ENCODE measurements at regions not wholly inside any gene's neighbourhood (a gene's known extent, or its start where the extent isn't known, plus 50 kb on each side); places are given as distances from the start of the nearest gene placed in this dataset.

- Histone ChIP-seq H3K36me3 (ENCODE audit: control insufficient read depth, insufficient read depth, low read length) (no peaks in the 10 kb centered on the region), H3K27me3 (ENCODE audit: control insufficient read depth, insufficient read depth, low read length) (no peaks in the 10 kb centered on the region), H3K27ac (ENCODE audit: low read length) (no peak overlapping the region), H3K4me1 (ENCODE audit: control insufficient read depth, insufficient read depth, low read length) (no peaks in the 10 kb centered on the region), H3K4me3 (ENCODE audit: low read length) (no peak overlapping the region), H3K9me3 (replicated peaks; ENCODE audit: control insufficient read depth, low read depth, low read length) (no peaks in the 10 kb centered on the region)
- DNase-seq, result no peak
- WGBS (ENCODE audit: insufficient coverage), result no CpG with 5 or more reads among the region's 1 CpG
Measured at GRCh38 chr5:105274079-105274478, 1711.5 kb upstream of the NUDT12 start.

GRCh38 chr5:105263515-105263914 is 1700.9 kb upstream of the NUDT12 start:
- no peaks in the 10 kb centered on the region for H3K9me3 ChIP-seq (replicated peaks; ENCODE audit: control insufficient read depth, low read depth, low read length)
- no CpG with 5 or more reads among the region's 1 CpG for WGBS (ENCODE audit: insufficient coverage)
- H3K4me3 ChIP-seq (ENCODE audit: low read length), result no peak overlapping the region
- H3K27ac ChIP-seq (ENCODE audit: low read length), result no peak overlapping the region
- H3K36me3 ChIP-seq (ENCODE audit: control insufficient read depth, insufficient read depth, low read length), result no peaks in the 10 kb centered on the region
- no peak for DNase-seq
- no peaks in the 10 kb centered on the region for H3K4me1 ChIP-seq (ENCODE audit: control insufficient read depth, insufficient read depth, low read length)
- no peaks in the 10 kb centered on the region for H3K27me3 ChIP-seq (ENCODE audit: control insufficient read depth, insufficient read depth, low read length)

- no peaks in the 10 kb centered on the region for H3K27me3 ChIP-seq (ENCODE audit: control insufficient read depth, insufficient read depth, low read length)
- WGBS (ENCODE audit: insufficient coverage), result 87% methylated on average over 3 of the region's 5 CpGs
- H3K36me3 ChIP-seq (ENCODE audit: control insufficient read depth, insufficient read depth, low read length), result no peaks in the 10 kb centered on the region
- no peak for DNase-seq
- no peak overlapping the region for H3K4me3 ChIP-seq (ENCODE audit: low read length)
- no peak overlapping the region for H3K27ac ChIP-seq (ENCODE audit: low read length)
- H3K9me3 ChIP-seq (replicated peaks; ENCODE audit: control insufficient read depth, low read depth, low read length), result no peaks in the 10 kb centered on the region
- H3K4me1 ChIP-seq (ENCODE audit: control insufficient read depth, insufficient read depth, low read length), result no peaks in the 10 kb centered on the region
Measured at GRCh38 chr5:105259581-105260217, 1697.1 kb upstream of the NUDT12 start.

GRCh38 chr5:105238561-105238960 is 1676.0 kb upstream of the NUDT12 start:
- DNase-seq, result no peak
- Histone ChIP-seq H3K27ac (ENCODE audit: low read length) (no peak overlapping the region), H3K27me3 (ENCODE audit: control insufficient read depth, insufficient read depth, low read length) (no peaks in the 10 kb centered on the region), H3K4me3 (ENCODE audit: low read length) (no peak overlapping the region), H3K36me3 (ENCODE audit: control insufficient read depth, insufficient read depth, low read length) (no peaks in the 10 kb centered on the region), H3K4me1 (ENCODE audit: control insufficient read depth, insufficient read depth, low read length) (no peaks in the 10 kb centered on the region), H3K9me3 (replicated peaks; ENCODE audit: control insufficient read depth, low read depth, low read length) (no peaks in the 10 kb centered on the region)
- no CpG with 5 or more reads among the region's 3 CpGs for WGBS (ENCODE audit: insufficient coverage)

- Histone ChIP-seq H3K27me3 (ENCODE audit: control insufficient read depth, insufficient read depth, low read length) (no peaks in the 10 kb centered on the region), H3K9me3 (replicated peaks; ENCODE audit: control insufficient read depth, low read depth, low read length) (no peaks in the 10 kb centered on the region), H3K4me1 (ENCODE audit: control insufficient read depth, insufficient read depth, low read length) (no peaks in the 10 kb centered on the region), H3K27ac (ENCODE audit: low read length) (no peak overlapping the region), H3K36me3 (ENCODE audit: control insufficient read depth, insufficient read depth, low read length) (no peaks in the 10 kb centered on the region), H3K4me3 (ENCODE audit: low read length) (no peak overlapping the region)
- no peak for DNase-seq
- 57% methylated on average over 1 of the region's 4 CpGs for WGBS (ENCODE audit: insufficient coverage)
Measured at GRCh38 chr5:105230516-105231157, 1668.0 kb upstream of the NUDT12 start.

- H3K4me1 ChIP-seq (ENCODE audit: control insufficient read depth, insufficient read depth, low read length), result no peaks in the 10 kb centered on the region
- DNase-seq, result no peak
- H3K4me3 ChIP-seq (ENCODE audit: low read length), result no peak overlapping the region
- H3K36me3 ChIP-seq (ENCODE audit: control insufficient read depth, insufficient read depth, low read length), result no peaks in the 10 kb centered on the region
- H3K27me3 ChIP-seq (ENCODE audit: control insufficient read depth, insufficient read depth, low read length), result no peaks in the 10 kb centered on the region
- no peak overlapping the region for H3K27ac ChIP-seq (ENCODE audit: low read length)
- no peaks in the 10 kb centered on the region for H3K9me3 ChIP-seq (replicated peaks; ENCODE audit: control insufficient read depth, low read depth, low read length)
- 43% methylated on average over 1 of the region's 1 CpG for WGBS (ENCODE audit: insufficient coverage)
Measured at GRCh38 chr5:105218018-105218417, 1655.4 kb upstream of the NUDT12 start.

GRCh38 chr5:105213078-105213477 is 1650.5 kb upstream of the NUDT12 start:
- no peak overlapping the region for H3K4me3 ChIP-seq (ENCODE audit: low read length)
- no peak for DNase-seq
- H3K9me3 ChIP-seq (replicated peaks; ENCODE audit: control insufficient read depth, low read depth, low read length), result no peaks in the 10 kb centered on the region
- no peaks in the 10 kb centered on the region for H3K36me3 ChIP-seq (ENCODE audit: control insufficient read depth, insufficient read depth, low read length)
- no peaks in the 10 kb centered on the region for H3K27me3 ChIP-seq (ENCODE audit: control insufficient read depth, insufficient read depth, low read length)
- no peaks in the 10 kb centered on the region for H3K4me1 ChIP-seq (ENCODE audit: control insufficient read depth, insufficient read depth, low read length)
- no peak overlapping the region for H3K27ac ChIP-seq (ENCODE audit: low read length)

GRCh38 chr5:105207066-105207465 is 1644.5 kb upstream of the NUDT12 start:
- WGBS (ENCODE audit: insufficient coverage), result 20% methylated on average over 1 of the region's 2 CpGs

GRCh38 chr5:105197531-105197930 is 1634.9 kb upstream of the NUDT12 start:
- no CpG with 5 or more reads among the region's 3 CpGs for WGBS (ENCODE audit: insufficient coverage)

More at GRCh38 chr5:105207066-105207465, 1644.5 kb upstream of the NUDT12 start:
- Histone ChIP-seq H3K36me3 (ENCODE audit: control insufficient read depth, insufficient read depth, low read length) (no peaks in the 10 kb centered on the region), H3K27me3 (ENCODE audit: control insufficient read depth, insufficient read depth, low read length) (no peaks in the 10 kb centered on the region), H3K9me3 (replicated peaks; ENCODE audit: control insufficient read depth, low read depth, low read length) (no peaks in the 10 kb centered on the region), H3K27ac (ENCODE audit: low read length) (no peak overlapping the region), H3K4me3 (ENCODE audit: low read length) (no peak overlapping the region), H3K4me1 (ENCODE audit: control insufficient read depth, insufficient read depth, low read length) (no peaks in the 10 kb centered on the region)
- no peak for DNase-seq

GRCh38 chr5:105195765-105196164 is 1633.2 kb upstream of the NUDT12 start:
- DNase-seq, result no peak
- H3K36me3 ChIP-seq (ENCODE audit: control insufficient read depth, insufficient read depth, low read length), result no peaks in the 10 kb centered on the region

More at GRCh38 chr5:105197531-105197930, 1634.9 kb upstream of the NUDT12 start:
- DNase-seq, result no peak
- Histone ChIP-seq H3K4me3 (ENCODE audit: low read length) (no peak overlapping the region), H3K27ac (ENCODE audit: low read length) (no peak overlapping the region), H3K4me1 (ENCODE audit: control insufficient read depth, insufficient read depth, low read length) (no peaks in the 10 kb centered on the region), H3K9me3 (replicated peaks; ENCODE audit: control insufficient read depth, low read depth, low read length) (no peaks in the 10 kb centered on the region), H3K27me3 (ENCODE audit: control insufficient read depth, insufficient read depth, low read length) (no peaks in the 10 kb centered on the region), H3K36me3 (ENCODE audit: control insufficient read depth, insufficient read depth, low read length) (no peaks in the 10 kb centered on the region)

GRCh38 chr5:105172918-105173317 is 1610.3 kb upstream of the NUDT12 start:
- Histone ChIP-seq H3K4me1 (ENCODE audit: control insufficient read depth, insufficient read depth, low read length) (no peaks in the 10 kb centered on the region), H3K27me3 (ENCODE audit: control insufficient read depth, insufficient read depth, low read length) (no peaks in the 10 kb centered on the region), H3K4me3 (ENCODE audit: low read length) (no peak overlapping the region), H3K27ac (ENCODE audit: low read length) (no peak overlapping the region), H3K9me3 (replicated peaks; ENCODE audit: control insufficient read depth, low read depth, low read length) (no peaks in the 10 kb centered on the region), H3K36me3 (ENCODE audit: control insufficient read depth, insufficient read depth, low read length) (no peaks in the 10 kb centered on the region)
- DNase-seq, result no peak
- no CpG with 5 or more reads among the region's 2 CpGs for WGBS (ENCODE audit: insufficient coverage)

More at GRCh38 chr5:105195765-105196164, 1633.2 kb upstream of the NUDT12 start:
- Histone ChIP-seq H3K9me3 (replicated peaks; ENCODE audit: control insufficient read depth, low read depth, low read length) (no peaks in the 10 kb centered on the region), H3K27me3 (ENCODE audit: control insufficient read depth, insufficient read depth, low read length) (no peaks in the 10 kb centered on the region), H3K4me3 (ENCODE audit: low read length) (no peak overlapping the region), H3K4me1 (ENCODE audit: control insufficient read depth, insufficient read depth, low read length) (no peaks in the 10 kb centered on the region), H3K27ac (ENCODE audit: low read length) (no peak overlapping the region)

Measured in muscle of leg (tissue), 3 donors.